ENCODE measurements at regions not wholly inside any gene's neighbourhood (a gene's known extent, or its start where the extent isn't known, plus 50 kb on each side); places are given as distances from the start of the nearest gene placed in this dataset.

DNA sequence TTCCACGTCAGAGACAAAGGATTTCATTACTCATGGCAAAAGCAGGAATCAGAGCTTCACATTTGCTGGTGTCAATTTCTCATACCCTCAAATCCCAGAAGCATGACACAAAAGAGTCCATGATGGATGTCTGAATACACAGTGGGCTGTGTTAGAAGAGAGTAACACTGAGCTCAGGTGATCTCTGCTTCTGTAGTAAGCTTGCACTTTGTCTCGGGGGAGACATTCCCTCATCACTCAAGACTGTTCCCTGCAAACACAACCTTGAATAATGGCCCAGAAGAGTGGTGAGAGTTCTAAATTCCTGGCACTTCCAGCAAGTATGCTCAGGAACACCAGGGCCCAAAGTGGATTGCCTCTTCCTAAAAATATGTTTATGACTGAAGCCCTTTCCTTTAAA is 1787.2 kb upstream of the SEL1L start:
- H3K9me2 ChIP-seq (replicated peaks; ENCODE audit: insufficient read depth, low read length), result no peaks in the 10 kb centered on the region
- H3K36me3 ChIP-seq (ENCODE audit: insufficient read depth, low read length), result no peaks in the 10 kb centered on the region
- H3K9me3 ChIP-seq (ENCODE audit: low read length), result no peaks in the 10 kb centered on the region
- DNase-seq, result no peak
- no peaks in the 10 kb centered on the region for H3K79me2 ChIP-seq (ENCODE audit: low read length)
- H2AFZ ChIP-seq (ENCODE audit: low read length), result peak overlapping the region; percentile 32; the same call in 1 of the 2 replicates
- H3K27me3 ChIP-seq (ENCODE audit: low read length), result no peaks in the 10 kb centered on the region
- no peak overlapping the region for H3K9ac ChIP-seq (ENCODE audit: low read length)
- H3K27ac ChIP-seq (ENCODE audit: low read length), result no peak overlapping the region
- no peak overlapping the region for H3K4me3 ChIP-seq (ENCODE audit: low read length)
- H3K4me1 ChIP-seq (ENCODE audit: low read length), result peaks cover 15% of the 10 kb centered on the region
- H4K20me1 ChIP-seq (ENCODE audit: insufficient read depth, low read depth, low read length), result no peaks in the 10 kb centered on the region
- no peak overlapping the region for H3K4me2 ChIP-seq (ENCODE audit: low read depth, low read length, poor library complexity, severe bottlenecking)

DNA sequence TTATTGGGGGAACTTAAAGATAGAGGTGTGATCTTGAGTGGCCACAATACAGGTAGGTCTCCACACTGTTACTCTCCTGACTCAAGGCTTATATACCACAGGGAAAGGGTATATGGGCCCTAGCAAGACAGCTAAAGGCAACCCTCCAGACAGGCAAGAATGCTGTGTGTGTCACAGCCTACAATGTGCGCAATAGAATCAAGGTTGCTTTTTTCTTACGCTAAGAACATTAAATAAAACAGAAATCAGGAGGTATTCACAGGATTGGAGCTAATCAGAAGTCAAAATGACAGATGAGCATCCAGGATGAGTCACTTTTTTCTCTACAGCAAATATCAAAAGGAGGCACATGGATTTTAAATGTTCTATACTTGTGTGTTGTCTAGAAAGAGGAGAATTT is 1797.9 kb upstream of the SEL1L start:
- Histone ChIP-seq H3K9me3 (ENCODE audit: low read length) (no peaks in the 10 kb centered on the region), H3K4me1 (ENCODE audit: low read length) (peaks cover 16% of the 10 kb centered on the region), H3K4me2 (ENCODE audit: low read depth, low read length, poor library complexity, severe bottlenecking) (no peak overlapping the region), H3K9ac (ENCODE audit: low read length) (no peak overlapping the region), H3K36me3 (ENCODE audit: insufficient read depth, low read length) (no peaks in the 10 kb centered on the region), H4K20me1 (ENCODE audit: insufficient read depth, low read depth, low read length) (no peaks in the 10 kb centered on the region), H3K27ac (ENCODE audit: low read length) (no peak overlapping the region), H2AFZ (ENCODE audit: low read length) (no peak overlapping the region), H3K79me2 (ENCODE audit: low read length) (no peaks in the 10 kb centered on the region), H3K9me2 (replicated peaks; ENCODE audit: insufficient read depth, low read length) (no peaks in the 10 kb centered on the region), H3K4me3 (ENCODE audit: low read length) (no peak overlapping the region), H3K27me3 (ENCODE audit: low read length) (peaks cover 2% of the 10 kb centered on the region; the same call in 1 of the 2 replicates)
- DNase-seq, result no peak

DNA sequence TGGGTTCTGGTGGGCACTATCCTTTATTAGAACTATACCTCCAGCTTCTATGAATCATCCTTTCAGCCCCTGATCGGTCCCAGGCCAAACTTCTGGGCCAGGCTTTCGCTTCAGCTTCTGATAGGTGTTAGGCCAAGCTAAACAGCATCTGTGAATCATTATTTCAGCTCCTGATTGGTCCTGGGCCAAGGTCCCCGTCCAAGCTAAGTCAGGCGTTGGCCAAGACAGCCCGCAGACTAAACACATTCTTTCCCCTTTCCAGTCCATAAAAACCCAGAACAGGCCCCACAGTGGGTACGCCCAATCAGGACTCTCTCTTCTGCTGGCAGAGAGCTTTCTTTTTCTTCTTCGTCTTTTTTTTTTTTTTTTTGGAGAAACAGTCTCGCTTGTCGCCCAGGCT is 1808.9 kb upstream of the SEL1L start:
- Histone ChIP-seq H3K27me3 (ENCODE audit: low read length) (no peaks in the 10 kb centered on the region), H3K36me3 (ENCODE audit: insufficient read depth, low read length) (no peaks in the 10 kb centered on the region), H3K9ac (ENCODE audit: low read length) (no peak overlapping the region), H3K4me1 (ENCODE audit: low read length) (peaks cover 4% of the 10 kb centered on the region; the same call in 1 of the 2 replicates), H4K20me1 (ENCODE audit: insufficient read depth, low read depth, low read length) (no peaks in the 10 kb centered on the region), H3K4me2 (ENCODE audit: low read depth, low read length, poor library complexity, severe bottlenecking) (no peak overlapping the region), H3K9me3 (ENCODE audit: low read length) (no peaks in the 10 kb centered on the region), H2AFZ (ENCODE audit: low read length) (no peak overlapping the region), H3K27ac (ENCODE audit: low read length) (no peak overlapping the region), H3K79me2 (ENCODE audit: low read length) (no peaks in the 10 kb centered on the region), H3K9me2 (replicated peaks; ENCODE audit: insufficient read depth, low read length) (no peaks in the 10 kb centered on the region), H3K4me3 (ENCODE audit: low read length) (no peak overlapping the region)
- DNase-seq, result no peak

DNA sequence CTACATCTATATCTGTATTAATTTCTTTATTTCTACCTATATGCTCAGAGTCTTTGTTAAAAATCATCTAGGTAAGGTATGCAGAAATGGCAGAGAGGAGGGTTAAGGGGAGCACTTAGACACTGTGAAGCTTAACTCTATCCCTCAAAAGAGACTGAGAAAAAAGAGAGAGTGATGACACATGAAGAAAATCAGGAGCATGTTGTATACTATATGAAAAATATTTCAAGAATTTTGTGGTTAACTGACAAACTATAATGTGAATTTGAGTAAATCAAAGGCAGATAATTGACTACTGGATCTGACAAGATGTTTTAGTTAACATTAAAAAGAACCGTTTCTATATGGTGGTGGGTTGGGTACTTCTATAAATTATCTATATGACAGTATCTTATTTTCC is 1814.2 kb upstream of the SEL1L start:
- no peak overlapping the region for H3K4me3 ChIP-seq (ENCODE audit: low read length)
- H4K20me1 ChIP-seq (ENCODE audit: insufficient read depth, low read depth, low read length), result no peaks in the 10 kb centered on the region
- no peaks in the 10 kb centered on the region for H3K9me2 ChIP-seq (replicated peaks; ENCODE audit: insufficient read depth, low read length)
- no peaks in the 10 kb centered on the region for H3K9me3 ChIP-seq (ENCODE audit: low read length)
- no peaks in the 10 kb centered on the region for H3K27me3 ChIP-seq (ENCODE audit: low read length)
- H3K9ac ChIP-seq (ENCODE audit: low read length), result no peak overlapping the region
- H2AFZ ChIP-seq (ENCODE audit: low read length), result peak overlapping the region; percentile 57
- no peak overlapping the region for H3K27ac ChIP-seq (ENCODE audit: low read length)
- H3K36me3 ChIP-seq (ENCODE audit: insufficient read depth, low read length), result no peaks in the 10 kb centered on the region; the same call in 1 of the 2 replicates
- H3K4me1 ChIP-seq (ENCODE audit: low read length), result peaks cover 11% of the 10 kb centered on the region; the same call in 1 of the 2 replicates
- H3K79me2 ChIP-seq (ENCODE audit: low read length), result no peaks in the 10 kb centered on the region
- no peak overlapping the region for H3K4me2 ChIP-seq (ENCODE audit: low read depth, low read length, poor library complexity, severe bottlenecking)
- no peak for DNase-seq

DNA sequence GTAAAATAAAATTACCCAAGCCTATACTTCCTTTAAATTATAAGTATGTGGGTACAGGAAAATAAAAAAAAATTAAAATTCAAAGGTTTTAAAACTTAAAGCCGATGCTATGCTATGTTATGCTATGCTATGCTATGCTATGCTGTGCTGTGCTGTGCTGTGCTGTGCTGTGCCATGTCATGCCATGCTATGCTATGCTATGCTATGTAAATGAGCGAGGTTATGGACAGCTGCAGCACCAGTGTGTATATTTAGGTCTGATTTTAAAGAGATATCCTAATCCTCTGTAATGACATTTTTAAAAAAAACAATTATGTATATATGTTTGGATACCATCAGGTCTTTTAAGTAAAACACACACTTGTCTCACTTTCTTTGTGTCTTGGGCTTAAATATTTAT is 1822.0 kb upstream of the SEL1L start:
- Histone ChIP-seq H3K36me3 (ENCODE audit: insufficient read depth, low read length) (no peaks in the 10 kb centered on the region; the same call in 1 of the 2 replicates), H3K4me2 (ENCODE audit: low read depth, low read length, poor library complexity, severe bottlenecking) (peak overlapping the region; percentile 72), H3K9me2 (replicated peaks; ENCODE audit: insufficient read depth, low read length) (no peaks in the 10 kb centered on the region), H3K27ac (ENCODE audit: low read length) (peak overlapping the region; percentile 96), H4K20me1 (ENCODE audit: insufficient read depth, low read depth, low read length) (no peaks in the 10 kb centered on the region), H3K79me2 (ENCODE audit: low read length) (no peaks in the 10 kb centered on the region), H3K9ac (ENCODE audit: low read length) (peak overlapping the region; percentile 69), H3K4me1 (ENCODE audit: low read length) (peaks cover 61% of the 10 kb centered on the region), H3K4me3 (ENCODE audit: low read length) (peak overlapping the region; percentile 57), H2AFZ (ENCODE audit: low read length) (no peak overlapping the region), H3K9me3 (ENCODE audit: low read length) (no peaks in the 10 kb centered on the region), H3K27me3 (ENCODE audit: low read length) (no peaks in the 10 kb centered on the region)
- DNase-seq, result peak; percentile 96

DNA sequence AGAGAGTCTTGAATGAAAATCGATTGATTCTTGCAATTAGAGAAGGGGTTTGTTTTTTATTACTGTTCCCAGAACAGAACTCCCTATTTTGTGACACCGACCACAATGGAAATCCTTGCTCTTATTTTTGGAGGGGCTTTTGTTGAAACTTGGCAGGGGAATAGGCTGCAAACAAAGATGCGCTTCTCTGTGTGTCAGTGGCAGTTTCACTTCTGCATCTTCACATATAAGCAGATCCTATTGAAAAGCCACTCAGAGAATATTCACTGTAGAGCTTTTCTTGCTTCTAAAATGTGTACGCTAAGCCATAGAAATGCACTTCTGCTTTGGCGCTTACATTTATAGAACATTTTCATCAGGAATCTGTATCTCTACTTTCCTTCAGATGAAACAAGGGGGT is 1822.4 kb upstream of the SEL1L start:
- Histone ChIP-seq H3K4me2 (ENCODE audit: low read depth, low read length, poor library complexity, severe bottlenecking) (peak overlapping the region; percentile 72), H3K27ac (ENCODE audit: low read length) (peak overlapping the region; percentile 96), H3K9me3 (ENCODE audit: low read length) (no peaks in the 10 kb centered on the region), H3K27me3 (ENCODE audit: low read length) (no peaks in the 10 kb centered on the region), H3K4me3 (ENCODE audit: low read length) (peak overlapping the region; percentile 57), H2AFZ (ENCODE audit: low read length) (peak overlapping the region; percentile 1; the same call in 1 of the 2 replicates), H3K79me2 (ENCODE audit: low read length) (no peaks in the 10 kb centered on the region), H3K9ac (ENCODE audit: low read length) (peak overlapping the region; percentile 69), H3K4me1 (ENCODE audit: low read length) (peaks cover 66% of the 10 kb centered on the region), H4K20me1 (ENCODE audit: insufficient read depth, low read depth, low read length) (no peaks in the 10 kb centered on the region), H3K9me2 (replicated peaks; ENCODE audit: insufficient read depth, low read length) (no peaks in the 10 kb centered on the region), H3K36me3 (ENCODE audit: insufficient read depth, low read length) (no peaks in the 10 kb centered on the region; the same call in 1 of the 2 replicates)
- DNase-seq, result peak; percentile 96

DNA sequence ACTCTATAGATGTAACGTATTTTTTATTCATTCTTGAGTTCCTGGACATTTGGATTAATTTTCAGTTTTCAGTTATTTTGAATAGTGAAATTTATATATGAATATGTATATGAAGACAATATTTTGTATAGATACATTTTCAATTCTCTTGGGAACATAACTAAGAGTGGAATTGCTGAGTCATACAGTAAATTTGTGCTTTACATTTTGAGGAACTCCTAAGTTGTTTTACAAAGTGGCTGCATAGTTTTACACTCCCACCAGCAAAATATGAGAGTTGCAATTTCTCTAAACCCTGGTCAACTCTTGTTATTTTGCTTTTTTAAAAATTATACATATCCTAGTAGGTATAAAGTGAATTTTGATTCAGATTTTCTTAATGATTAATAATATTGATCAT is 1838.6 kb upstream of the SEL1L start:
- Histone ChIP-seq H3K9me3 (ENCODE audit: low read length) (no peaks in the 10 kb centered on the region), H3K79me2 (ENCODE audit: low read length) (no peaks in the 10 kb centered on the region), H2AFZ (ENCODE audit: low read length) (no peak overlapping the region; the same call in 1 of the 2 replicates), H3K27me3 (ENCODE audit: low read length) (no peaks in the 10 kb centered on the region), H3K9me2 (replicated peaks; ENCODE audit: insufficient read depth, low read length) (no peaks in the 10 kb centered on the region), H3K4me2 (ENCODE audit: low read depth, low read length, poor library complexity, severe bottlenecking) (no peak overlapping the region), H3K4me3 (ENCODE audit: low read length) (no peak overlapping the region), H3K27ac (ENCODE audit: low read length) (no peak overlapping the region), H3K36me3 (ENCODE audit: insufficient read depth, low read length) (no peaks in the 10 kb centered on the region), H3K4me1 (ENCODE audit: low read length) (peaks cover 13% of the 10 kb centered on the region), H3K9ac (ENCODE audit: low read length) (no peak overlapping the region), H4K20me1 (ENCODE audit: insufficient read depth, low read depth, low read length) (no peaks in the 10 kb centered on the region)
- DNase-seq, result peak; percentile 75

DNA sequence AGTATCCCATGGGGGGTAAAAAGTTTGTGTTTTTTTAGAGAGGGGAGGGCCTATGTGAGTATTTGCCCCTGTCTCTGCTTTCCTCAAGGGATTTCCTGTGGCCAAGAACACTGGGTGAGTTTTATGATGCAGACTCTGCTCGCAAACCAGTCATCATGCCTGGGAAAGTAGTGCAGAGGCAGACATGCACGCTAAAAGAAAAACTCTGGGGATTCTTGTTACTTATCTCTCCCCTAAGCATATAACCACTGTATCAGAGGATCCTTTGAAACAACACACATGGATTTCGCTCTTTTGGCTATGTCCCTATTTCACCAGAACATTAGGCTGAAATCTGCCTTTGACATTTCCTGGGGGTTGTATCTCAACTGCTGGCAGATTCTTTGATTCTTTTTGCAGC is 1845.8 kb upstream of the SEL1L start:
- H3K27ac ChIP-seq (ENCODE audit: low read length), result peak overlapping the region; percentile 33
- peak overlapping the region; percentile 61 for H2AFZ ChIP-seq (ENCODE audit: low read length)
- H3K36me3 ChIP-seq (ENCODE audit: insufficient read depth, low read length), result no peaks in the 10 kb centered on the region
- H3K9ac ChIP-seq (ENCODE audit: low read length), result peak overlapping the region; percentile 41
- H3K4me3 ChIP-seq (ENCODE audit: low read length), result no peak overlapping the region
- no peaks in the 10 kb centered on the region for H3K9me3 ChIP-seq (ENCODE audit: low read length)
- no peaks in the 10 kb centered on the region for H4K20me1 ChIP-seq (ENCODE audit: insufficient read depth, low read depth, low read length)
- H3K27me3 ChIP-seq (ENCODE audit: low read length), result no peaks in the 10 kb centered on the region
- no peaks in the 10 kb centered on the region for H3K9me2 ChIP-seq (replicated peaks; ENCODE audit: insufficient read depth, low read length)
- no peaks in the 10 kb centered on the region for H3K79me2 ChIP-seq (ENCODE audit: low read length)
- H3K4me1 ChIP-seq (ENCODE audit: low read length), result peaks cover 29% of the 10 kb centered on the region
- peak overlapping the region; percentile 51 for H3K4me2 ChIP-seq (ENCODE audit: low read depth, low read length, poor library complexity, severe bottlenecking)
- DNase-seq, result peak; percentile 55
